ENCODE measurements at regions not wholly inside any gene's neighbourhood (a gene's known extent, or its start where the extent isn't known, plus 50 kb on each side); places are given as distances from the start of the nearest gene placed in this dataset.

DNA sequence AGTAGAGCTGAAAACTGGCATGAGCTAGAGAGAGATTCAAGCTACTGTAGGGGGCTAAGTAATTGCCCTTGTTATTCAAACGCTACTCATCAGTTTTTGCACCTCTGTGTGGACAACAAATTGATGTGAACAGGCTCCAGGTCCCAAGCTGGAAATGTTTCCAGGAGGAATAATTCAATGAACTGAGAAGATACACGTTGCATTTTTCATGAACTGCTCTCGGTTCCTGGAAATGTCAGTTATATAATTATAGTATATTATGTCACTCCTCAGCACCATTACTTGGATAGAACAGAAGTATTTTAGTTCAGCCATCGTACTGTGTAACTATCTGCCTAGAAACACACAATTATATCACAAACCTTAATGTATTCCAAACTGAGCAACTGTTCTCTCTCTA lies 65.9 kb upstream of the A1CF start:
- TF ChIP-seq, protein P1, sequence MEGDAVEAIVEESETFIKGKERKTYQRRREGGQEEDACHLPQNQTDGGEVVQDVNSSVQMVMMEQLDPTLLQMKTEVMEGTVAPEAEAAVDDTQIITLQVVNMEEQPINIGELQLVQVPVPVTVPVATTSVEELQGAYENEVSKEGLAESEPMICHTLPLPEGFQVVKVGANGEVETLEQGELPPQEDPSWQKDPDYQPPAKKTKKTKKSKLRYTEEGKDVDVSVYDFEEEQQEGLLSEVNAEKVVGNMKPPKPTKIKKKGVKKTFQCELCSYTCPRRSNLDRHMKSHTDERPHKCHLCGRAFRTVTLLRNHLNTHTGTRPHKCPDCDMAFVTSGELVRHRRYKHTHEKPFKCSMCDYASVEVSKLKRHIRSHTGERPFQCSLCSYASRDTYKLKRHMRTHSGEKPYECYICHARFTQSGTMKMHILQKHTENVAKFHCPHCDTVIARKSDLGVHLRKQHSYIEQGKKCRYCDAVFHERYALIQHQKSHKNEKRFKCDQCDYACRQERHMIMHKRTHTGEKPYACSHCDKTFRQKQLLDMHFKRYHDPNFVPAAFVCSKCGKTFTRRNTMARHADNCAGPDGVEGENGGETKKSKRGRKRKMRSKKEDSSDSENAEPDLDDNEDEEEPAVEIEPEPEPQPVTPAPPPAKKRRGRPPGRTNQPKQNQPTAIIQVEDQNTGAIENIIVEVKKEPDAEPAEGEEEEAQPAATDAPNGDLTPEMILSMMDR (IDR thresholded peaks at IDR 0.05; ENCODE audit: borderline replicate concordance, extremely low read depth, low read length, poor library complexity, severe bottlenecking) = no peak
- TF ChIP-seq EZH2 (IDR thresholded peaks at IDR 0.05; ENCODE audit: borderline replicate concordance, low read depth, low read length, severe bottlenecking) = no peak
